GM19035 (cell line): ENCODE measurements at regions not wholly inside any gene's neighbourhood (a gene's known extent, or its start where the extent isn't known, plus 50 kb on each side); places are given as distances from the start of the nearest gene placed in this dataset.

Experiments
- ATAC-seq: cut with Tn5 transposase; IDR thresholded peaks from one replicate; pipeline ENCODE4 v1.9.1; 2021; ENCODE audit not compliant: unreplicated experiment

DNA sequence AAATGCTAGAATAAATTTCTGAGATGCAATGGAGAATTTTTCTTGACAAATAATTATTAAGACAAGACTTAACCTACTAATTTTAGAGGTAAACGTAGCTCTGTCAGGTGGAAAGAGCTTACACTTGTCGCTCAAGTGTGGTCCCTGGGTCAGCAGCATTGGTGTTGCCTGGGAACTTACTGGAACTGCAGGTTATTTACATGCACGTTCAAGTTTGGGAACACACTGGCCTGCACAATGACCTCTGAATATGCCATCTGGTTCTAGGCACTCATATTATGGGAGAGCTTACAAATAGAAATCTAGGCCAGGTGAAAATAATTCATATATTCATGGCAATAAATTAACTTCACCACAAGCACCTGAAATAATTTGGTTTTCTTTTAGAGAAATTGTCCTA is 88.5 kb upstream of the BCL9 start:
- ATAC-seq = no peak

DNA sequence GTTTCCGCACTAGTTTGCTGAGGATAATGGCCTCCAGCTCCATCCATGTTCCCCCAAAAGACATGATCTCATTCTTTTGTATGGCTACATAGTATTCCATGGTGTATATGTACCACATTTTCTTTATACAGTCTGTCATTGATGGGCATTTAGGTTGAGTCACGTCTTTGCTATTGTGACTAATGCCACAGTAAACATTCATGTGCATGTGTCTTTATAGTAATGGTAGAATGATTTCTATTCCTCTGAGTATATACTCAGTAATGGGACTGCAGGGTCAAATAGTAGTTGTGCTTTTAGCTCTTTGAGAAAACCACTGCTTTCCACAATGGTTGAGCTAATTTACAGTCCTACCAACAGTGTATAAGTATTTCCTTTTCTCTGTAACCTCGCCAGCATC is 78.3 kb upstream of the BCL9 start:
- no peak for ATAC-seq

DNA sequence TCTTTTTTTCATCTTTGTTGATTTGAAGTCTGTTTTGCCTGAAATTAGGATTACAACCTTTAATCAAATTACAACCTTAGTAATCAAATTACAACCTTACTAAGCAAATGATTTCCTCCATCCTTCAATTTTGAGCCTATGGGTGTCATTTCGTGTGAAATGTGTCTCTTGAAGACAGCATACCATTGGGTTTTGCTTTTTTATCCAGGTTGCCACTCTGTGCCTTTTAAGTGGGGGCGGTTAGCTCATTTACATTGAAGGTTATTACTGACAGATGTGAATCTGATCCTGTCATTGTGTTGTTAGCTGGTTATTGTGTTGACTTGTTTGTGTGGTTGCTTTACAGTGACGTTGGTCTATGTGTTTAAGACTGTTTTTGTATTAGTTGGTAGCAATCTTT is 74.8 kb upstream of the BCL9 start:
- no peak for ATAC-seq

DNA sequence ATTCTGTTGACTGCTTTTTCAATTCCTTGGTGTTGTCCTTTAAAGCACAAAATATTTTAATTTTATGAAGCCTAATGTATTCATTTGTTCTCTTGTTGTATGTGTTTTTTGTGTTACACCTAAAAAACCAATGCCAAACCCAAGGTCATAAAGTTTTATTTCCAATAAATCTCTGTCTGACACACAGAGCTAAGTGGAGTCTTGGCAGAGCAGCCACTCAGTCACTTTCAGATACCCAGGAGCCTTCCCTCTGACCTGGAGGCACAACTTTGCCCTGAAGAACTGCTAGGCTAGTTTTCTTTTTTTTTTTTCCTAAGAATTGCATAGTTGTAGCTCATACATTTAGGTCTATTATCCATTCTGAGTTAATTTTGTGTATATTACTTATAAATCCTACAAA is 71.2 kb upstream of the BCL9 start:
- ATAC-seq = no peak

GRCh38 chr1:147472489-147472888 is 68.8 kb upstream of the BCL9 start:
- no peak for ATAC-seq

DNA sequence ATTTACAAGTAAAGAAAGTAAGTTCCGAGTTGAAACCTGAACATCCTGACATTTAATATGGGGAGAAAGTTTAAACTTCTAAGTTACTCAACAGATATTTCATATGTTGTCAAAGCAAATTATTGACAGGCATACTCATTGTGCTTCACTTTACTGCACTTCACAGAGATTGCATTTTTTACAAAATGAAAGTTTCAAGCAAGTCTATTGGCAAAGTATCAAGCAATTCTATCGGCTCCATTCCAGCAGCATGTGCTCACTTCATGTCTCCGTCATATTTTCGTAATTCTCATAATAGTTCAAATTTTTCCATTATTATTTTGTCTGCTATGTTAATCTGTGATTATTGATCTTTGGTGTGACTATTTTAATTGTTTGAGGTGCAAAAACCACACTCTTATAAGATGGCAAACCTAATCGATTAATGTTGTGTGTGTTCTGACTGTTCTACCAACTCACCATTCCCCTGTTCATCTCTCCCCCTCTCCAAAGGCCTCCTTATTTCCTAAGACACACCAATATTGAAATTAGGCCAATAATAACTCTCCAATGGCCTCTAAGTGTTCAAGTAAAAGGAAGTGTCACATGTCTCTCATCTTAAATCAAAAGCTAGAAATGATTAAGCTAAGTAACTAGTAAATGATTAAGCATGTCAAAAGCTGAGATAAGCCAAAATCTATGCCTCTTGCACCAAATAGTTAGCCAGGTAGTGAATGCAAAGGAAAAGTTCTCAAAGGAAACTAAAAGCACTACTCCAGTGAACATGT is 68.2 kb upstream of the BCL9 start:
- ATAC-seq = no peak

DNA sequence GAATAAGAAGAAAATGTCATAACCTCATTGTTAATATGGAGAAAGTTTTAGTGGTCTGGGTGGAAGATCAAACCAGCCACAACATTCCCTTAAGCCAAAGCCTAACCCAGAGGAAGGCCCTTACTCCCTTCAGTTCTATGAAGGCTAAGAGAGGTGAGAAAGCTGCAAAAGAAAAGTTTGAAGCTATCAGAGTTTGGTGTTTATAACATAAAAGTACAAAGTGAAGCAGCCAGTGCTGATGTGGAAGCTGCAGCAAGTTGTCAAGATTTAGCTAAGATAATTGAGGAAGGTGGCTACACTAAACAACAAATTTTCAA is 67.6 kb upstream of the BCL9 start:
- no peak for ATAC-seq

GRCh38 chr1:147475488-147475887 is 65.8 kb upstream of the BCL9 start:
- no peak for ATAC-seq

GRCh38 chr1:147478521-147478920 is 62.8 kb upstream of the BCL9 start:
- ATAC-seq = no peak

DNA sequence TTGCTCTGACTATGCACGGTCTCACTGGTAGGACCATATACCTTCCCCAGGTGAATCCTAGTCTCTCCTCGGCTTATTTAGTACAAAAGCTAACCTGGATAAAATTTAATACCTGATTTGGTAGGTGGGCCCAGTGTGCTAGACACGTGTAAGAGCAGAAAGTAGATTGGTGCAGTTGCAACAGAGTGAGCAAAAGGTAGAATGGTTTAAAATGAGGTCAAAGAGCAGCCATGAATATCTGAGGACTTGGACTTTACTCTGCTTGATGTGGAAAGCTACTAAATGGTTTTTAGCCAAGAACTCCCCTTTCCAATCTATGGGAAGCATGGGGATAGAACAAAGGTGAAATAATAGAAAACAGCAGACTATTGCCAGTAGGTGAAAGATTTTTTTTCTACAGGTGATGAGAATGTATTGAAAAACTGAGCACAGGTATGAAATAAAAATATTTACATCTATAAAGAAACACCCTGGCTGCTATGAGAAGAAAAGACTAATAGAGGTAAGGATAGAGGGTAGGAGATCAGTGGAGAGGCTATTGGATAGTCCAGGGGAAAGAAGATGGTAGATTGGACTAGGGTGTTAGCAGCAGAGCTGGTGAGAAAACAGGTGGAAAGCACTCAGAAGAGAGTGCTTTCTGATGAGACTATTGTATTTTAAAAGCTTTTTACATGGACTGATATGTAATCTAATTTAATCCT is 61.3 kb upstream of the BCL9 start:
- no peak for ATAC-seq

GRCh38 chr1:147480565-147480935 is 60.8 kb upstream of the BCL9 start:
- ATAC-seq = no peak

- ATAC-seq = no peak
Measured at GRCh38 chr1:147486876-147487656, 54.2 kb upstream of the BCL9 start.

- no peak for ATAC-seq
Measured at GRCh38 chr1:147491098-147491497, 50.2 kb upstream of the BCL9 start.
